DMS53 (cell line): ENCODE measurements at regions not wholly inside any gene's neighbourhood (a gene's known extent, or its start where the extent isn't known, plus 50 kb on each side); places are given as distances from the start of the nearest gene placed in this dataset.

ENCODE experiments used
- DNase-seq: peaks from one replicate; lab custom pipeline; 2025; lab: John Stamatoyannopoulos, UW

DNA sequence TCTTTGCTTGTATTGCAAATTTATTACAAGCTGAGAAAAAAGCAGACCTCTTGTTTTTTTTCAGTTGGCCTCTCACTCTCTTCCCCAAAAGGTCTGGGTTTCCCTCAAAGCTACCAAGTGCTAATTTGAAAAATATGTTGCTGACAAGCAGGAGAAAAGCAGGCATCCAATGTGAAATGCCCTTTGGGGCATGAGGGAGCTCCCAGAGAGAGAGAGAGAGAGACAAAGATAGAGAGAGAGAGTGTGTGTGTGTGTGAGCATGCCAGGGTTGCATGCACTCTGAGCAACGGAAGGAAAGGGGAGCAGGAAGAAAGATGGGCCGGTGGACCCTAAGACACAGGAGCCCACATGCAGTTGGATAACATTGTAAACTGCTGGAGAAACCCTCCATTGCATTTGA, 358.4 kb downstream of the TMEM38B start:
- no peak for DNase-seq

DNA sequence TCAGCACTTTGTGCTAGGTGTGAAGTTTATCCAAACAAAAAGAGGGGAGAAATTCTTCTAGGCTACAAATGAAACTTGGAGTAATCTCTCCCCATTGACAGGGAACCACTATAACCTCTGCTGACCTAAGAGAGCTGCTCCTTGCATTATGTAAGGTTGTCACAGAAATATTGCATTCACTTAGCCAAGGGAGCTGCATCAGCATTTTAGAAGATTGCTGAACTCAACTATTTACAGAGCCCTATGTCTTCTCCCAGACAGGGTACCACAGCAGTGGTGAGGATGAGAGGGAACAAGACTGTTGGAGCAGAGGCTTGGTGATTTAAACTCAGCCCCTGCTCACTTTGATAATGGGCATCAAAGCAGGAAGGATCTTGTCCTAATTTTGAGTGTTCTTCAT, 362.0 kb downstream of the TMEM38B start:
- no peak for DNase-seq

GRCh38 chr9:106058460-106058859, 364.1 kb downstream of the TMEM38B start:
- no peak for DNase-seq

DNA sequence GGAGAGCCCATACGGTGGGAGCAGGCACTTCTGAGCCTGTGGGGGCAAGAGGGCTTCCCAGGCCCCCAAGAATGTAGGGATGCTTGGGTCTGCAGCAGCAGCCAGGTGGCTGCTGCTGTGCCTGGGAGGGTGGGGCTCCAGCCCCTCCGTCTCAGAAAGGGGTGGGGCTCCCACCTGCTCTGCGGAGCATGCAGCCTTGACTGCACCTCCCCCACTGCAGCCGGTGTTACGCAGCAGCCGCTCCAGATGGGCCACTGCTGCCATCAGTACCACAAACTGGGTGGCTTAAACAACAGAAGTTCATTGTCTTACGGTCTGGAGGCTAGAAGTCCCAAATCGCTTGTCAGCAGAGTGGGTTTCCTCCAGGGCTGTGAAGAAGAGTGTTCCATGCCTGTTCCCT, 365.5 kb downstream of the TMEM38B start:
- no peak for DNase-seq

- peak; percentile 33 for DNase-seq
These were observed 366.5 kb downstream of the TMEM38B start for GRCh38 chr9:106060885-106061284.

- DNase-seq = peak; percentile 53
These were observed 367.9 kb downstream of the TMEM38B start for GRCh38 chr9:106062250-106062649.

GRCh38 chr9:106065136-106065535, 370.8 kb downstream of the TMEM38B start:
- DNase-seq = no peak

- no peak for DNase-seq
These were observed 371.4 kb downstream of the TMEM38B start for GRCh38 chr9:106065579-106066214.

DNA sequence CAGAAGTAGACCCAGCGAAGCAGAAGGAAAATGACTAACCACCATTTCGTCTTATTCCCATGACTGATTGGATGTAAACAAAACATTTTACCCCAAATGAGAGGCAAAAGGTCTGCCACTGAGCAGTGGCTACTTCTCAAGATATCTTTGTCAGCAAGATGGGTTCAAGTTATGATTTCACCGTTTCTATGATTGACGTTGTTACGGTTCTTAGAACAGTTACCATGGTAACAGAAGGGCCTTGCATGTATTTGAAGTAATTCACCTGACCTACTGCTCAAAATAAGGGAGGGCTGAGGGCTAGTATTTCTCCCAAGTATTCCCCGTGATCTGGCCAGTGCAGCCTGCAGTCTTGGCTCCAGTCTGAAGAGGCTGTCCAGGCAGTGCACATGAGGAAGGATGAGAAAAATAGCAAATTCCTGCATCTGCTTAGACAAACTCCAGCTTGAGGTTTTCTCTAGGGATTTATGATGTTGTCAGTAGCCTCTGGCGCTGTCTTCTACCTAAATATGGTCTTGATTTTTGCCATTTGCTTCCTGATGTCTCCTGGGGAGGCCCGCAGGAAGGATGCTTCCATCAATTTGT, 372.7 kb downstream of the TMEM38B start:
- peak; percentile 8 for DNase-seq

GRCh38 chr9:106069241-106069640, 374.9 kb downstream of the TMEM38B start:
- no peak for DNase-seq

DNA sequence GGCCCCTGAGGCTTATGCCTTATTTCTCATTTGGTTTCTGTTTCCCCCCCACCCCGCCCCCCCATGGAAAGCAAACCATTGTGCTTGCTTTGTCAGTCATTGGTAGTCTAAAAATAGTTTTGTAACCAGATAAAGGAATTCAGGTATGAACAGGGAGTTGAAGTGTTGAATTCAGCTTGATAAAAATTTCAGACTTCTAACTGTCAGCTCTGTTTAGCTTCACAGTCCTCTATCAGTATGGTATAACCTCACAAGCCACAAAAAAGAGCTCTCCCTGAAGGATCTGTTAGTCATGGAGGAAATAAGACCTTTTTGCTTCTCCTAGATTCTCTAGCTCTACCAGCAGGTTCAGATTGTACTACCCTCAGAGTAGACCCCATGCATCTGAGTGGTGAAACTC, 378.1 kb downstream of the TMEM38B start:
- DNase-seq = no peak

DNA sequence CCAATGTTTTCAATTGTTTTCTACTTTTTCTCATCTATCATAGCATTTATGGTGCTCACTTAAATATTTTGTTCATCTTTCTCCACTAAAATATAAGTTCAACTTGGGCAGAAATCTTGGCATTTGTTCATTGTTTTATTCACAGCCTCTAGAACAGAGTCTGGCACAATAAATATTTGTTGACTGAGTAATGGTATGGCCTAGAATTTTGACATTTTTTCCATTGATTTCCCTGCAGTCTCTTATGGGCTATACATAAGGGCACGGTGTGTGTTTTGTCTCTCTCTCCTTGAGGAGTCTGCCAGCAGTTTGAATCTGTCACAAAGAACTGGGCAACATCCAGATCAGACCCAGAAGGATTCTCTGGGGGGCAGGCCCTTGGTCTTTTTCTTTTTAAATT, 379.7 kb downstream of the TMEM38B start:
- DNase-seq = no peak

DNA sequence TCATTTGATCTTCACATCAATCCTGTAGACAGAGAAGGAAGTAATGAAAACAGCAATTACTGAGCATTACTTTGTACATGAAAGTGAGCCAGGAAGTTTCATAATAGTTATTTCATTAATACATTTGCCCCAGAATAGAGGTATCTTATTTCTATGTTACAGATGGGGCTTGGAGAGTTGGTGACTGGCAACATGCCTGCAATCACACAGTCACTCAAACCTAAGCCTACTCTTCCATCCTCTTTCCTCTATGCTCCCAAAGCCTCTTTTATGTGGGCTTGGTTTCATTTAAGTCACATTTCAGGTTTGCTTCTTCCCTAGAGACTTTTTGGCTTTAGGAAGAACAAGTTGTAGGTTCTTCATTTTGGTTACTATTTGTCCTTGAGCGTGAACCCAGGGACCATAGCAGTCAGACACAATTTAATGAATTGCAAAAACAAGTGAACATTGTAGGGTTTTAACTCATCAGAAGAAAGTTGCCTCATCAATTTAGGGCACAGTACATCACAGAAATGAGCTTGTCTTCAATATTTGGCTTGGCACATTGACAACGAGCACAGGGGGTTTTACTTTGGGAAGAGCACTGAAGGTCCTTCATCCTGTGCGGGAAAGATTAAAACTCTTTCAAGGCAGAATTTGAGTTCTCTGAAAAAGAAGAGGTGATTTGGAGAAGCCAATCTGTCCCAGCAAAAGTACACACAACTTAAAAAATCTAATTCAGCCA, 381.1 kb downstream of the TMEM38B start:
- no peak for DNase-seq

DNA sequence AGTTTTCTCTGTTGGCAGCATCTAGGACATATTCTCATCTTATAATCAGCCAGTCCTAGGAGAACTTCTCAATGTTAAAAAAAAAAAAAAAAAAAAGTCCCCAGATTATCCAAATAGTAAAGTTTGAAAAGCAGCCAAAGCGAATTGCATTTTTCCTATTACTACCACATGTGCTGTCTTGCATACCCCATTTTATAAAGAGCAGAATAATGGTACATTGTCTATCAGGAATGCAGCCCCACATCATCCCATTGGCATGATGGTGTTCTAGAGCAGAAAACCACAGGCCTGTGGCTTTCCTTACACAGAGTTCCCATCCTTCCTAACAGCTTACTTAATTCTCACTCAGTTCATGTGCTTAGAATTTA, 381.6 kb downstream of the TMEM38B start:
- DNase-seq = no peak

GRCh38 chr9:106076711-106077110, 382.4 kb downstream of the TMEM38B start:
- DNase-seq = no peak

GRCh38 chr9:106077731-106078130, 383.4 kb downstream of the TMEM38B start:
- DNase-seq = peak; percentile 2

DNA sequence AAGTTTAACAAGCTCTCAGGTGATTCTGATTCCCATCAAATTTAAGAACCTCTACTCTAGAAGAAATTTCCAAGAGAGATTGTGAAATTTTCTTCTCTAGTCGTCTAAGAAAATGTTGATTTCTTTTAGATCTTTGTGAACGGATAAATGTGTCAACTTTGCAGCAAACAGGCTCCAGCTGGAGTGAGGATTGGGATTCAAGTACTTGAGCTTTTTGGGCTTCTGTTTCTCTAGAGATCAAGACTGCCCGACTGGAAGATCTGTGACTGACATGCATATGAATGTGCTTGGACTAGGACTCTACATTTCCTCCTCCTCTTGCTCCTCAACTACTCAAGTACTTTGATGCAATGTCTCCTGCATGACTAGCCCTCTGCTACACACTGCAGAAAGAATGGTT, 388.3 kb downstream of the TMEM38B start:
- DNase-seq = no peak

DNA sequence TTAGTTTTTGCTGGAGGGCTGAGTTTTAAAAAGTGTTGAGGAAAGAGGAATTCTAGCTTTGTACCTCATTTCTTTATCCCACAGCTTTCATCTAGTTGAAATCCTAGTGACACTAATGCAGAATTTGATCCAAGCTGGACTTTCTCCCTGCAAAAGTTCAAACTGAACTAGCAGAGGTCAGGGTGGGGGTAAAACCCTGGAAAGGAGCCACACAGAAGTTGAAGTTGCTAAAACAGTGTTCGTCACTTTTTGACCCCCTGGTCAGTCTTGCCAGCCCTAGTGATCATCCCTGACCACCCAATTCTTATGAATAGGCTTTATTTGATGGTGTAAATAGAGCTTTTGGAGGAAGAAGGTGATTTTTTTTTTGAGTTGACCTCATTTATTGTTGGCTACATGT, 390.4 kb downstream of the TMEM38B start:
- no peak for DNase-seq

- DNase-seq = no peak
These were observed 391.1 kb downstream of the TMEM38B start for GRCh38 chr9:106085479-106085878.

DNA sequence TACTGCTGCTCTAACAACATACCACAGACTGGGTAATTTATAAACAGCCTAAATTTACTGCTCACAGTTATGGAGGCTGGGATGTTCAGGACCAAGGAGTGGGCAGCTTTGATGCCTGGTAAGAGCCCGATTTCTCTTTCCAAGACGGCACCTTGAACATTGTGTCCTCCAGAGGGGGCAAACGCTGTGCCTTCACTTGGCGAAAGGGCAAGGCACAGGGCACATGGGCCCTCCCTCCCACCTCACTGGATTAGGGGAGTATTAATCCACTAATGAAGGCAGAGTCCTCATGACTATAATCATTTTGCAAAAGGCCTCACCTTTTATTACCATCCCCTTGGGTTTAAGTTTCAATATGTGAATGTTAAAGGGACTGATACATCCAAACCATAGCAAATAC, 397.7 kb downstream of the TMEM38B start:
- no peak for DNase-seq

GRCh38 chr9:106102821-106103220, 408.5 kb downstream of the TMEM38B start:
- no peak for DNase-seq

DNA sequence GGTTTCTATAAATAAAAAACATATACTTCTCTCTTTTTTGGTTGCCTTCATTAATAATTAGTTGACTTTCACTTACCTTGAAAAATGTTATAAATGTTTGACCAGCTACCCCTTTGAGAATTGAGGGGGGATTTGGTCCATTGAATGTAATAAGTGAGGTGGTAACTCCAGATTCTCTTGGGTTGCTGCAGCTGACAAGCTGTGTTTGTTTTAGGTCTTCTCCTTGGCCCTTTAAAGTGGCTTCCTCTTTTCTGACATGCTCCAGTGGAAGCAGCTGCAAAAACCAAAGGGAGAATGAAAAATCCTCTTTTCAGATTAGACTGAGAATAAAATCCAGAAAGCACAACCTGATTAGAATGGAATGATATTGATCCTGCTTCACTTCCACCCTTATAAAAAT, 410.5 kb downstream of the TMEM38B start:
- peak; percentile 43 for DNase-seq

GRCh38 chr9:106106396-106106795, 412.1 kb downstream of the TMEM38B start:
- no peak for DNase-seq

GRCh38 chr9:106107716-106108115, 413.4 kb downstream of the TMEM38B start:
- DNase-seq = no peak
